ENCODE measurements at regions not wholly inside any gene's neighbourhood (a gene's known extent, or its start where the extent isn't known, plus 50 kb on each side); places are given as distances from the start of the nearest gene placed in this dataset.

- TF ChIP-seq, protein P1, sequence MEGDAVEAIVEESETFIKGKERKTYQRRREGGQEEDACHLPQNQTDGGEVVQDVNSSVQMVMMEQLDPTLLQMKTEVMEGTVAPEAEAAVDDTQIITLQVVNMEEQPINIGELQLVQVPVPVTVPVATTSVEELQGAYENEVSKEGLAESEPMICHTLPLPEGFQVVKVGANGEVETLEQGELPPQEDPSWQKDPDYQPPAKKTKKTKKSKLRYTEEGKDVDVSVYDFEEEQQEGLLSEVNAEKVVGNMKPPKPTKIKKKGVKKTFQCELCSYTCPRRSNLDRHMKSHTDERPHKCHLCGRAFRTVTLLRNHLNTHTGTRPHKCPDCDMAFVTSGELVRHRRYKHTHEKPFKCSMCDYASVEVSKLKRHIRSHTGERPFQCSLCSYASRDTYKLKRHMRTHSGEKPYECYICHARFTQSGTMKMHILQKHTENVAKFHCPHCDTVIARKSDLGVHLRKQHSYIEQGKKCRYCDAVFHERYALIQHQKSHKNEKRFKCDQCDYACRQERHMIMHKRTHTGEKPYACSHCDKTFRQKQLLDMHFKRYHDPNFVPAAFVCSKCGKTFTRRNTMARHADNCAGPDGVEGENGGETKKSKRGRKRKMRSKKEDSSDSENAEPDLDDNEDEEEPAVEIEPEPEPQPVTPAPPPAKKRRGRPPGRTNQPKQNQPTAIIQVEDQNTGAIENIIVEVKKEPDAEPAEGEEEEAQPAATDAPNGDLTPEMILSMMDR (IDR thresholded peaks at IDR 0.05; ENCODE audit: insufficient read depth, low read depth, low read length), result no peak
- no peak overlapping the region for H3K4me3 ChIP-seq (ENCODE audit: low read depth, low read length)
- DNase-seq (ENCODE audit: low read depth), result no peak
These were observed 125.3 kb upstream of the FOXF1 start for GRCh38 chr16:86384980-86385379.

DNA sequence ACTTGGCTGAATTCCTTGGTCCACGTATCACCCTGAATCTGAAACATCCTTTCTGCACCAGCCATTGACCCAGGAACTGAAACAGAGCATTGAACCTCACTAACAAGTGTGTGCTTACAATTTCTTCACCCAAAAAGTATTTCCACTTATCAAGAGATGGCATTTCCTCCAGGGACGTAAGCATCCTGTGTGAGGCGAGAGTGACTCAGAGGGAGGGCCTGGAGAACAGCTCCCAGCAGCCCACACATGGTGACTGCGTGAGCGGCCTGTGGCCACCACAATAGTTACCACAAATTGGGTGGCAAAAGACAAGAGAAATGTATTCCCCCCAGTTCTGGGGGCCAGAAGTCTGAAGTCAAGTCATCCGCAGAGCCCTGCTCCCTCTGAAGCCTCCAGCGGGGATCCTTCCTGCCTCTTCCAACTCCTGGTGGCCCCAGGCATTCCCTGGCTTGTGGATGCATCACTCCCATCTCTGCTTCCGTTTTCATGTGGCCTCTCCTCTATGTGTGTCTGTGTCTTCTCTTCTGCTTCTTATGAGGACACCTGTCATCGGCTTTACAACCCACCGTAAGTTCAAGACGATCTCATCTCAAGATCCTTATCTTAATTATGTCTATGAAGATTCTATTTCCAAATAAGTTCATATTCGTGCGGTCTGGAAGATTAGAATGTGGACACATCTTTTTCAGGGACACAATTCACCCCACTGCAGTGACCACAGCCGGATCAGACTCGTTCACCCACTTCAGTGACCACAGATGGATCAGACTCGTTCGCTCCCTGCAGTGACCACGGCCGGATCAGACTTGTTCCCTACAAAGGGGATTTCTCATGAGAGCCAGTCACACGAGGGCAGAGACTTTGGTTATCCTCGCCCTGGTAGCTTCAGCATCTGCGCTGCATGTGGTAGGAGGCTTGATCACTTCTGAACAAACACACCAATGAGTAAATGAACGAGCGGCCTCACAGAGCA, 122.6 kb upstream of the FOXF1 start:
- TF ChIP-seq, protein P1 (IDR thresholded peaks at IDR 0.05; ENCODE audit: insufficient read depth, low read depth, low read length), result no peak
- H3K4me3 ChIP-seq (ENCODE audit: low read depth, low read length), result no peak overlapping the region
- DNase-seq (ENCODE audit: low read depth), result peak; percentile 99

DNA sequence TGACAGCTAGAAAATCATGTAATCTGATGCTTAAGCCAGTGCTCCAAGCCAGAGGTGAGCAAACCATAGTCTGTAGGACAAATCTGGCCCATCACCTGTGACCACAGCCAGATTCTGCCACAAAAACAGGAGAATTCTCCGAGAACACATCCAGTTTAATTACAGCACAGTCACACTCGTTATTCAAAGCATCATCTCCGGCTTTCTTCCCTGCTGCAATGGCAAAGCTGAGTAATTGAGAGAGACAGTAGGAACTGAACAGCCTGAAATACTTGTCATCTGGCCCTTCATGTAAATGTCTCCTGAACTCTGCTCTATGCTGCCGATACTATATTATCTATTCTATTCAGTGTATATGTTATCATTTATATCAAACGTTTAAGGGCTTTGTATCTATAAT, 121.4 kb upstream of the FOXF1 start:
- DNase-seq (ENCODE audit: low read depth), result no peak
- H3K4me3 ChIP-seq (ENCODE audit: low read depth, low read length), result no peak overlapping the region
- TF ChIP-seq, protein P1 (IDR thresholded peaks at IDR 0.05; ENCODE audit: insufficient read depth, low read depth, low read length), result no peak

DNA sequence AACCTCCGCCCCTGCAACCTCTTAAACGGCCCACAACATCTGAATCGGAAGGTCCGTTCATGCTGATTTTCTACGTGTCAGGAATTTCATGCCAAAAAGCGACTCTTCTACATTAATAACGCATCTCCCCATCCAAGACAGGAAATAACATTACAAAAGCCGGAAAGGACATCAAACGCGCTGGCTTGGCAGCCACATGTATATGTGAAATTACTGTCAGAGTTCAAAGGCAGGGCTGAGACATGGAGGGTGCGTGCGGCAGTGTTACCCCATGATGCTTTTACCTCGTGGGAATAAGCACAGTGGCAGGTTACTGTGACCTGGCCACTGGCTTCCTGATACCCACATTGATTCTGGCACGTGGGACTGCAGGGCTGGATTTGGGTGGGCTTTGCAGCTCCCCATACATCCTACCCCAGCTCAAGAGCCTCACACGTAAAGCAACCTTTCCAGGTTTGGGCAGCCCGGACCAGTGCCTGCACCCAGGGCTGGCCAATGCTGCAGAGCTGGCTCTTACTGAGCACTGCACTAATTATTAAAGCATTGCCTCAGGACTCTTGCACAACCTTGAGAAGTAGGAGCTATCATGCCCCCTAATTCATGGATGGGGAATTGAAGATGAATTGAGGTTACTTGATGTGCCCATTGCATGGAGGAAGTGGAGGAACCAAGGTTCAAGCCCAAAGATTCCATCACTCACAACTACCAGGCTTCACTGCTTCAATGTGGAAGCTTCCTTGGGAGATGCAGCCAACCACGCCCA, 120.6 kb upstream of the FOXF1 start:
- TF ChIP-seq, protein P1 (IDR thresholded peaks at IDR 0.05; ENCODE audit: insufficient read depth, low read depth, low read length), result no peak
- DNase-seq (ENCODE audit: low read depth), result peak; percentile 51
- H3K4me3 ChIP-seq (ENCODE audit: low read depth, low read length), result no peak overlapping the region

DNA sequence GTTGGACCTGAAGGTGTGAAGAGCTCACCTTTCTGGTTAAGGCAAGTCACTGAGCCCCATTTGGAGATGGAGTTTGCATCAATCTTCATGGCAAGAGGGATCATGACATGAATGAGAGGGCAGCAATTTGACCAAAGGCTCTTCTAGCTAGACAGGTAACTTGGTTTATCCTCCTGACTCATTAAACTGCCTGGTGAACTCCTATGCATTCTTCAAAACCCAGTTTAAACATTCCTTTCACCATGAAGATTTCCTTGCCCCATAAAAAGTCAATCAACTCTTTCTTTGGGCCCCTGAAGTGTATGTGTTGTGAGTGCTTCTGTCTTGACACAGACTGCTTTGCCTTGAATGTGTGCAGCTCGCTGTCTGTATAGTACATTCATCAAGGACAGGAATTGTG, 120.0 kb upstream of the FOXF1 start:
- no peak for DNase-seq (ENCODE audit: low read depth)
- TF ChIP-seq, protein P1 (IDR thresholded peaks at IDR 0.05; ENCODE audit: insufficient read depth, low read depth, low read length), result no peak
- H3K4me3 ChIP-seq (ENCODE audit: low read depth, low read length), result no peak overlapping the region

- H3K4me3 ChIP-seq (ENCODE audit: low read depth, low read length), result no peak overlapping the region
- peak; percentile 91 for DNase-seq (ENCODE audit: low read depth)
- TF ChIP-seq, protein P1 (IDR thresholded peaks at IDR 0.05; ENCODE audit: insufficient read depth, low read depth, low read length), result peak; percentile 12
These were observed 118.8 kb upstream of the FOXF1 start for GRCh38 chr16:86391486-86391885.

All from fibroblast of villous mesenchyme (primary cell).